Common myeloid progenitor, CD34-positive (primary cell): ENCODE measurements at regions not wholly inside any gene's neighbourhood (a gene's known extent, or its start where the extent isn't known, plus 50 kb on each side); places are given as distances from the start of the nearest gene placed in this dataset.

Experiments used
- CTCF ChIA-PET: fragments of 350-600 bp; sonication (Branson Sonifier 250); formaldehyde crosslinking; loops from one replicate; lab custom pipeline; 2021; ENCODE audit warnings: antibody characterized with exemption; lab: Charles Lee
- POLR2A ChIA-PET: fragments of 350-600 bp; sonication (Branson Sonifier 250); formaldehyde crosslinking; loops from one replicate; lab custom pipeline; 2021; ENCODE audit warnings: antibody characterized with exemption; lab: Charles Lee
- DNase-seq, 3 donors: peaks; one replicate each; pipeline versions ENCODE4 v3.0.0 to v3.0.0-alpha.2; 2013
- H3K27ac ChIP-seq, 2 experiments: 1 replicate in 1 of 2; 2 replicates in 1 of 2; pipeline ENCODE4 v1.7.0; 2013; ENCODE audit warnings: inconsistent platforms in 2 of 2, low read length in 2 of 2, mild to moderate bottlenecking in 2 of 2, low read depth in 1 of 2, moderate library complexity in 1 of 2; ENCODE audit not compliant: severe bottlenecking in 2 of 2, insufficient read depth in 1 of 2, poor library complexity in 1 of 2
- H3K27me3 ChIP-seq, 5 experiments: replicated peaks in 2 of 5; 1 replicate in 3 of 5; 2 replicates in 2 of 5; pipeline versions ENCODE4 v1.6.1 to v1.7.0; 2013; ENCODE audit warnings: low read length in 4 of 5, mild to moderate bottlenecking in 2 of 5, moderate library complexity in 2 of 5, inconsistent platforms in 1 of 5; ENCODE audit not compliant: insufficient read depth in 5 of 5, control insufficient read depth in 4 of 5
- H3K36me3 ChIP-seq, 4 experiments: 1 replicate in 2 of 4; 2 replicates in 2 of 4; pipeline versions ENCODE4 v1.6.1 to v1.7.0; 2013; ENCODE audit warnings: low read length in 3 of 4, control low read depth in 1 of 4, mild to moderate bottlenecking in 1 of 4; ENCODE audit not compliant: control insufficient read depth in 4 of 4, insufficient read depth in 4 of 4
- H3K4me1 ChIP-seq, 4 experiments: 1 replicate in 3 of 4; 2 replicates in 1 of 4; pipeline versions ENCODE4 v1.6.1 to v1.7.1; 2013; ENCODE audit warnings: low read length in 3 of 4, mild to moderate bottlenecking in 3 of 4, control low read depth in 1 of 4, inconsistent platforms in 1 of 4, moderate library complexity in 1 of 4; ENCODE audit not compliant: control insufficient read depth in 4 of 4, insufficient read depth in 4 of 4; ENCODE audit errors: control extremely low read depth in 1 of 4
- H3K4me3 ChIP-seq, 7 experiments: 1 replicate in 4 of 7; 2 replicates in 3 of 7; pipeline versions ENCODE4 v1.5.1 to v1.7.0; 2013; ENCODE audit warnings: mild to moderate bottlenecking in 7 of 7, low read length in 6 of 7, moderate library complexity in 6 of 7, inconsistent platforms in 2 of 7, low read depth in 2 of 7, control low read depth in 1 of 7; ENCODE audit not compliant: insufficient read depth in 4 of 7, control insufficient read depth in 1 of 7; ENCODE audit errors: extremely low read depth in 1 of 7
- H3K9me3 ChIP-seq, 5 experiments: 1 replicate in 4 of 5; 2 replicates in 1 of 5; pipeline versions ENCODE4 v1.6.1 to v1.7.1; 2013; ENCODE audit warnings: low read length in 4 of 5, mild to moderate bottlenecking in 2 of 5, inconsistent platforms in 1 of 5, low read depth in 1 of 5, moderate library complexity in 1 of 5; ENCODE audit not compliant: control insufficient read depth in 4 of 5, insufficient read depth in 2 of 5; ENCODE audit errors: control extremely low read depth in 1 of 5
- WGBS: methylation state at CpG from one replicate; pipeline ENCODE4 v1.1.5; 2013; ENCODE audit not compliant: insufficient coverage; 5-methylcytosine and 5-hydroxymethylcytosine counted together

DNA sequence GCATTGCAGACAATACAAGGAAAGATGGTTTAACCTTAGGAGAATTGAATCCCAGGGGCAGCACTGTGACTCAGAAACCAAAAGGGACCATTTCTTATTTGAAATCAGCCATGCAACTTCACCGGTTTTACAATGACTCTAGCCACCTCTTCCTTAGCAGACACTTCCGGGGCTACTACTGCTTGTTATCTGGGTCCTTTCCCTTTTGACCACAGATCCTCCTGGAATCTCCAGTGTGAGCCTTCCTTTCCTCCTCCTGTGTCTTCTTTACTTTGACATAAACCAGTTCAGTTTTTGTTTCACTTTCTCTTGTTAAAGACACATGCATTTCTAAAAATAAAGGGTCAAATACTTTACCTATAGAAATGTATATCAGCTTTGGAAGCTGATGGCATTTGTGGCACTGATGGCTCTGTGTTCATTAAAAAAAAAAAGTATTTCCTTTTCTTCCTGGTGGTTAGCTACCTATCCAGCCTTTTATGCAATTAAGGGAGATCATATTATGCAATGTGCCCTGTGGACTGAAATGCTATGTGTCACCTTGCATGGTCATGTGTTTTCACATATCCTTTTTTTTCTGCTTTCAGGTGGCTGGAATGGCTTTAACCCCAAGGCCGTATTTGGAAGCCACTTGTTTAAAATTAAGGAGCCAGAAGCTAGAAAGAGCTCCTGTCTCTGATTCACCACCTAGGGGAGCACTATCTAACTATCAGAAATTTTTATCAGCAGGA is 296.2 kb downstream of the CHL1 start:
- Histone ChIP-seq H3K27me3 (no peaks in the 10 kb centered on the region), H3K4me1 (peaks cover 0 to 2% (median 0%) of the 10 kb centered on the region in 4 experiments), H3K9me3 (no peaks in the 10 kb centered on the region), H3K27ac (no peak overlapping the region), H3K36me3 (no peaks in the 10 kb centered on the region), H3K4me3 (peak overlapping the region in 1 of 7 experiments; percentile 69)
- ChIA-PET POLR2A (no interaction called here), CTCF (no interaction called here)
- DNase-seq = peak in 2 of 3 donors; percentile 0 to 4
- 19% methylated on average over 2 of the region's 3 CpGs for WGBS

DNA sequence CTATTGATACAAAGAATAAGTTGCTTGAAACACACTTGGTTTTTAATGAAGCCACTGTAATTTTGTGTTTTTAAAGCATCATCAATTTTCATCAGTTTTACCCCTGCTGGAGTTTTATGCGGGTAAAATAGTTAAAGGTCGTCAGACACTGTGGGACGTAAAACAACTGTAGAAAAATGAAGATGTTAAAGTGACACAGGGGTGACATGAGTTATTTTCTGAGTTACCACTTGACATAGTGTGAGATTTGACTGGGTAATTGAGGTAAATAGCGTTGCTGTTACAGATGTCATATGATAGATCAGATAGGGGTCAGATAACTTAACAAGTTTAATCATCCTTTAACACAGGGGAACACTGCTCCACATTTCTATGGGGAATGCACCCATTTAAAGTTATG is 297.6 kb downstream of the CHL1 start:
- Histone ChIP-seq H3K36me3 (no peaks in the 10 kb centered on the region), H3K9me3 (no peaks in the 10 kb centered on the region), H3K4me1 (peaks cover 0 to 2% (median 0%) of the 10 kb centered on the region in 4 experiments), H3K4me3 (no peak overlapping the region), H3K27ac (no peak overlapping the region), H3K27me3 (no peaks in the 10 kb centered on the region)
- ChIA-PET CTCF (no interaction called here), POLR2A (no interaction called here)
- WGBS = no CpG with 5 or more reads among the region's 4 CpGs
- DNase-seq = no peak

DNA sequence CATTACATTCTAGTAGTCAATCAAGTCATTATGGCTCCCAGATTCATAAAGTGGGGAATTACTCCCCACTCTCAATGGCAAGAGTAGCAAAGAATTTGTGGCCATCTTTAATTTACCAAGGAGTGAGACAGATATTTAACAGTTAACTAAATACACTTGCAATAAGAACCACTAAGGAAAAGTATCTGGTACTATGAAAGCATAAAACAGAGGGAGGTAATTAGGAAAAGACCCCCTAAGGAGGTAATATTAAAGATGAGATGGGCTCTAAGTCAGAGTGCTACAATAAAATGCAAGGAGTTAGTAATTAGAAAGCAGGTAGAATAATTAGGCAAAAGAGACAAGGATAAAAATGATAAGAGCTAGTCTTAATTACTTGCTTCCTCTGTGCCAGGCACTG is 301.9 kb downstream of the CHL1 start:
- CTCF ChIA-PET = no interaction called here
- H3K36me3 ChIP-seq = no peaks in the 10 kb centered on the region
- H3K4me1 ChIP-seq = no peaks in the 10 kb centered on the region
- no peak overlapping the region for H3K4me3 ChIP-seq
- H3K27ac ChIP-seq = no peak overlapping the region
- POLR2A ChIA-PET = no interaction called here
- no peak for DNase-seq
- no peaks in the 10 kb centered on the region for H3K27me3 ChIP-seq
- no peaks in the 10 kb centered on the region for H3K9me3 ChIP-seq

DNA sequence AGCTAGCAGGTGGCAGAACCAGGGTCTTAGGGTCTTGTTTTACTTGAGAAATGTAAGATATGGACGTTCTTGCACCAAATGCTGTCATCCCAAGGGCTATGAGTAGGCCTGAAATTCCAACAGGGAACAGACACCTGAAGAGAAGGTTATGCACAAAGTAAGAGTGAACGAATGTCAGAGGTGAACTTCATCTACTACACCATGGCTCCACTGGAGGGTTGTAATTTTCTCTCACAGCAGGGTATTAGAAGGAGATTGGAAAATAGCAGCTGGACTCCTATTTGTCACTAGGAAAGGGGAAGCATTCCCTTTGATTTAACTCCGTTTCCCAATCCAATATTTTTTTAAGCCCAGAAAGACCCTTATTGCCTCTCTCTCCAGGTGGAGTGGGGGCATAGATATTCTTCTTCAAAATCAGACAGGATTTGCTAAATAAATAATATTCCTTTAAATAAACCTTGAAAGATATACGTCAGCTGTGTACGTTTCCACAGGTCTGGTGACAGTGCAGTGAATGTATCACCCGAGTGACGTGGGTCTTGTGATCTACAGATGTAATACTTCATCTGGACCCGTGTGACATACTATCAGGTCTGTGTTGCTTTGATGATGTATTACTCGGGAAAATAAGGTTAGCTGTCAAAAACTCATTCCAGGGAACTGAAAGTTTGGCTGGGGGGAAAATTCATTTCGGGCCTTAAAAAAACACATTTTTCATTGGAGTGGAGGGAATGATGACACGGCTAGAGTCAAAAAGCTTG is 302.6 kb downstream of the CHL1 start:
- 94% methylated on average over 8 of the region's 11 CpGs for WGBS
- ChIA-PET POLR2A (no interaction called here), CTCF (no interaction called here)
- Histone ChIP-seq H3K27me3 (no peaks in the 10 kb centered on the region), H3K4me3 (no peak overlapping the region), H3K27ac (no peak overlapping the region), H3K4me1 (no peaks in the 10 kb centered on the region), H3K36me3 (no peaks in the 10 kb centered on the region), H3K9me3 (no peaks in the 10 kb centered on the region)
- no peak for DNase-seq

DNA sequence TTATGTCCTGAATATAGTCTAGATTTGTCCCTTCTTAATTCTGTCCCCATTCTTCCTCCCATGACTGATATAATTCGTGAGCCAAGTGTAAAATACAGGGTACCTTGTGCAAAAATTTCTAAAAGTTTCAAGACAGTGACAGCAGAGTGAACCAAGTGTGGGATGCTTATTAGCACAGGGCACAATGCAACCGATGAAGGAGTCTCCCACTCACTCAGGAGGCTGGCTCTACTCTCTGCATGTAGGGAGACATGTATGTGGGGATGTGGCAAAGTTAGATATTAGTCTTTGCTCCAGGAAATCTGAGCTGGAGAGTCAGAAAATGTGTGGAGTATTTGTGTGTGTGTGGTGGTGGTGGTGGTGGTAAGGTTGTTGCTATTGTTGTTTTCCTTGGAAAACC is 305.9 kb downstream of the CHL1 start:
- H3K27ac ChIP-seq = no peak overlapping the region
- no peak for DNase-seq
- no peaks in the 10 kb centered on the region for H3K27me3 ChIP-seq
- H3K4me3 ChIP-seq = no peak overlapping the region
- CTCF ChIA-PET = no interaction called here
- WGBS = 71% methylated on average over 1 of the region's 2 CpGs
- POLR2A ChIA-PET = no interaction called here
- H3K36me3 ChIP-seq = no peaks in the 10 kb centered on the region
- peaks cover 0 to 2% (median 0%) of the 10 kb centered on the region in 5 experiments for H3K9me3 ChIP-seq
- H3K4me1 ChIP-seq = no peaks in the 10 kb centered on the region

DNA sequence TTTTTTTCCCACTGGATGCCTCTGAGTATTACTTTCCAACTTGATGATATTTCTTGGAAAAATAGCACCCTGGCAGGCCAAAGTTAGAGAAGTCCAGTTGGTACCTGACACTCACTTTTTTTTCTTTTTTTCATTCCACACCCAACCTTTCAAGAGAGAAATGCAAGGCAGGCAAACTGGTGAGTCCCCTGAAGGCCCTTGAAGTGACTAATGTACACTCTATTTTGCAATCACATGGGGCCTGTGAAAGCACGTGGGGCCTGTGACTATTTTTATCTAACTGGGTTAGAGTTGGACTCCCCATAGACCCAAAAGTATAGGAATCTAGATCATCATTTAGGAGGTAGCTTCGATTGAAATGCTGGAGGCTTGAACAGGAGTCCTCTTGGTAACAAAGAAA is 316.7 kb downstream of the CHL1 start:
- no peaks in the 10 kb centered on the region for H3K27me3 ChIP-seq
- no peak overlapping the region for H3K27ac ChIP-seq
- no peaks in the 10 kb centered on the region for H3K36me3 ChIP-seq
- 80% methylated on average over 1 of the region's 2 CpGs for WGBS
- no peak overlapping the region for H3K4me3 ChIP-seq
- no peaks in the 10 kb centered on the region for H3K4me1 ChIP-seq
- ChIA-PET CTCF (no interaction called here), POLR2A (no interaction called here)
- no peak for DNase-seq
- no peaks in the 10 kb centered on the region for H3K9me3 ChIP-seq

DNA sequence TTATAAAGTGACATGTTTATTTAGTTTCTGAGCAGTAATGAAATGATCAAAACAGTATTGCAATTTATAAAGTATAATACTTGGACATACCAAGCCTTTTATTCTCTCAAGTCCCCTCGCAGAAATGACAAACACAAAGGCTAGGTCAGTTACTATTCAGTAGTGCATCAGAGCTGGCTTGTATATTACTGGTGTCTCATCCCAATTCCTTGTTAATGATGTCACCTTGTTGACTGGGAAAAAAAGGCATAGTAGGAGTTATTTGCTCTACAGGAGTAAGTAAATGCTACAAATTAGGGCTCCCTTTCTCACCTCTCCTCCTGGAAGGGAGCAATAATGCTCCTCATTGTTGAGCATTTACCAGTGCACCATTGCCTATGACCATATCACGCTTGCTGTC is 317.6 kb downstream of the CHL1 start:
- POLR2A ChIA-PET = no interaction called here

More for the DNA sequence above, 317.6 kb downstream of the CHL1 start:
- Histone ChIP-seq H3K4me3 (no peak overlapping the region), H3K36me3 (no peaks in the 10 kb centered on the region), H3K4me1 (no peaks in the 10 kb centered on the region), H3K9me3 (no peaks in the 10 kb centered on the region), H3K27me3 (no peaks in the 10 kb centered on the region), H3K27ac (no peak overlapping the region)
- WGBS = 94% methylated on average over 2 of the region's 2 CpGs
- DNase-seq = no peak
- CTCF ChIA-PET = no interaction called here
